Smooth muscle cell (in vitro differentiated cells): ENCODE measurements at regions not wholly inside any gene's neighbourhood (a gene's known extent, or its start where the extent isn't known, plus 50 kb on each side); places are given as distances from the start of the nearest gene placed in this dataset.

ENCODE experiments used
- DNase-seq: peaks from one replicate; lab custom pipeline; 2025; ENCODE audit not compliant: unreplicated experiment; lab: John Stamatoyannopoulos, UW
- H2AFZ ChIP-seq: fragments of 200-600 bp; sonication (generic); 2 replicates; pipeline ENCODE4 v1.6.0; 2016; ENCODE audit warnings: antibody characterized with exemption, low read depth, mild to moderate bottlenecking
- H3F3A ChIP-seq: fragments of 200-600 bp; sonication (generic); 2 replicates; pipeline ENCODE4 v1.6.0; 2017; ENCODE audit warnings: antibody characterized with exemption, low read depth
- H3K27ac ChIP-seq: fragments of 200-600 bp; sonication (generic); 2 replicates; pipeline ENCODE4 v1.5.1; 2016; ENCODE audit warnings: low read depth, mild to moderate bottlenecking
- H3K27me3 ChIP-seq: fragments of 200-600 bp; sonication (generic); 2 replicates; pipeline ENCODE4 v1.6.1; 2016; ENCODE audit warnings: low read depth, mild to moderate bottlenecking
- H3K36me3 ChIP-seq: fragments of 200-600 bp; sonication (generic); 2 replicates; pipeline ENCODE4 v1.5.1; 2016; ENCODE audit warnings: low read depth
- H3K4me1 ChIP-seq: fragments of 200-600 bp; sonication (generic); 2 replicates; pipeline ENCODE4 v1.5.1; 2016; ENCODE audit warnings: low read depth
- H3K4me2 ChIP-seq: fragments of 200-600 bp; sonication (generic); 2 replicates; pipeline ENCODE4 v1.6.0; 2016; ENCODE audit warnings: mild to moderate bottlenecking
- H3K4me3 ChIP-seq: fragments of 200-600 bp; sonication (generic); 2 replicates; pipeline ENCODE4 v1.5.1; 2016; ENCODE audit warnings: mild to moderate bottlenecking
- H3K79me2 ChIP-seq: fragments of 200-600 bp; sonication (generic); 2 replicates; pipeline ENCODE4 v1.6.0; 2016; ENCODE audit warnings: low read depth, mild to moderate bottlenecking
- H3K9ac ChIP-seq: fragments of 200-600 bp; sonication (generic); 2 replicates; pipeline ENCODE4 v1.6.0; 2016; ENCODE audit warnings: low read depth
- H3K9me3 ChIP-seq: fragments of 200-600 bp; sonication (generic); replicated peaks from 2 replicates; pipeline ENCODE4 v1.5.1; 2016; ENCODE audit warnings: low read depth
- H4K20me1 ChIP-seq: fragments of 200-600 bp; sonication (generic); 2 replicates; pipeline ENCODE4 v1.6.0; 2016; ENCODE audit warnings: low read depth
- CTCF ChIP-seq: fragments of 200-600 bp; sonication (generic); IDR thresholded peaks from 2 replicates; pipeline ENCODE4 v1.5.1; 2017; ENCODE audit warnings: borderline replicate concordance, mild to moderate bottlenecking, antibody characterized with exemption; ENCODE audit not compliant: insufficient read depth, poor library complexity, severe bottlenecking
- WGBS: methylation state at CpG from one replicate; pipeline ENCODE4 v1.1.7; 2016; ENCODE audit warnings: low lambda C conversion rate; 5-methylcytosine and 5-hydroxymethylcytosine counted together

DNA sequence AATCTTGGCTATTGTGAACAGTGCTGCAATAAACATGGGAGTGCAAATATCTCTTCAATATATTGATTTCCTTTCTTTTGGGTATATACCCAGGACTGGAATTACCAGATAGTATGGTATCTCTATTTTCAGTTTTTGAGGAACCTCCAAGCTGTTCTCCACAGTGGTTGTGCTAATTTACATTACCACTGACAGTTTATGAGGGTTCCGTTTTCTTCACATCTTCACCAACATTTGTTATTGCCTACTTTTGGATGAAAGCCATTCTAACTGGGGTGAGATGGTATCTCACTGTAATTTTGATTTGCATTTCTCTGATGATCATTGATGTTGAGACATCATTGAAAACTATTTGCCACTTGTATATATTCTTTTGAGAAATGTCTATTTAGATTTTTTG, 79.6 kb upstream of the ZNF827 start:
- DNase-seq, result no peak
- Histone ChIP-seq H3F3A (no peaks in the 10 kb centered on the region), H3K4me1 (no peaks in the 10 kb centered on the region), H2AFZ (no peak overlapping the region), H3K4me3 (no peak overlapping the region), H3K9ac (no peak overlapping the region), H3K36me3 (no peaks in the 10 kb centered on the region), H3K79me2 (no peaks in the 10 kb centered on the region), H3K27me3 (no peaks in the 10 kb centered on the region), H3K4me2 (no peak overlapping the region), H3K9me3 (no peaks in the 10 kb centered on the region), H4K20me1 (no peaks in the 10 kb centered on the region), H3K27ac (no peak overlapping the region)
- WGBS, result 76% methylated on average over 1 of the region's 1 CpG
- no peak for TF ChIP-seq CTCF

DNA sequence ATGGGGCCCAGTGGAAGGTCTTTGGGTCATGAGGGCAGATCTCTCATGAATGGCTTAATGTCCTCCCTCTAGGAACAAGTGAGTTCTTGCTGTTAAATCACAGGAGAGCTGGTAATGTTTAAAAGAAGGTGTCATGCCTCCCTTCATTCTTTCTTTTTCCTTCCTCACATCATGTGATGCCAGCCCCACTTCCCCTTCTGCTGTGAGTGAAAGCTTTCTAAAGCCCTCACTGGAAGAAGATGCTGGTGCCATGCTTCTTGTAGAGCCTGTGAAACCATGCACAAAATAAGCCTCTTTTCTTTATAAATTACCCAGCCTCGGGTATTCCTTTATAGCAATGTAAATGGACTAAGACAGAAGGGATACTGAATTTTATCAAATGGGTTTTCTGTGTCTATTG, 66.1 kb upstream of the ZNF827 start:
- Histone ChIP-seq H3K27ac (no peak overlapping the region), H4K20me1 (no peaks in the 10 kb centered on the region), H2AFZ (no peak overlapping the region), H3K27me3 (no peaks in the 10 kb centered on the region), H3K4me3 (no peak overlapping the region), H3K4me2 (no peak overlapping the region), H3K4me1 (no peaks in the 10 kb centered on the region), H3K79me2 (no peaks in the 10 kb centered on the region), H3K9me3 (no peaks in the 10 kb centered on the region), H3F3A (no peaks in the 10 kb centered on the region), H3K36me3 (no peaks in the 10 kb centered on the region), H3K9ac (no peak overlapping the region)
- TF ChIP-seq CTCF, result no peak
- no peak for DNase-seq
- WGBS, result no CpG with 5 or more reads among the region's 1 CpG

DNA sequence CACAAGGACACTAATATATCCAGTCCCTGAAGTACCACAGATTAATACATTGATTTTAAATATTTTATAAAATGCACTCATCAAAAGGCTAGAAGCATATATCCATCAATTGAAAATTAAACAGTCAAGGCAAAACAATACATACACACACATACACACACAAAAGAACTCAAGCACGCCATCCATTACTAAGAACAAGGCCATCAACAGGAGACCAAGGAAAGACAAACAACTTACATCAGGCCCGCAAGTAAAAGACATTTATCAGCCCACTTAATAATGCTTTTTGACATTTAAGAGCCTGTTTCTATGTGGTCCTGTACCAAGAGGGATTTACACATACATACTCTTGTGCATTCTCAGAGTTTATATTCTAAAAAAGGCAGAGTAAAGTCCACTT, 50.0 kb upstream of the ZNF827 start:
- Histone ChIP-seq H3K9ac (no peak overlapping the region), H3F3A (no peaks in the 10 kb centered on the region), H4K20me1 (no peaks in the 10 kb centered on the region), H3K79me2 (no peaks in the 10 kb centered on the region), H3K4me3 (no peak overlapping the region), H2AFZ (no peak overlapping the region), H3K27me3 (no peaks in the 10 kb centered on the region), H3K36me3 (no peaks in the 10 kb centered on the region), H3K4me1 (no peaks in the 10 kb centered on the region), H3K4me2 (no peak overlapping the region), H3K9me3 (no peaks in the 10 kb centered on the region), H3K27ac (no peak overlapping the region)
- DNase-seq, result no peak
- TF ChIP-seq CTCF, result no peak
- WGBS, result 56% methylated on average over 2 of the region's 2 CpGs
